ENCODE measurements at regions not wholly inside any gene's neighbourhood (a gene's known extent, or its start where the extent isn't known, plus 50 kb on each side); places are given as distances from the start of the nearest gene placed in this dataset.
"Not testable (repeated sequence)": the region's sequence is repeated elsewhere in the genome, so short reads cannot be mapped to it uniquely, and the experiment has no call there.

DNA sequence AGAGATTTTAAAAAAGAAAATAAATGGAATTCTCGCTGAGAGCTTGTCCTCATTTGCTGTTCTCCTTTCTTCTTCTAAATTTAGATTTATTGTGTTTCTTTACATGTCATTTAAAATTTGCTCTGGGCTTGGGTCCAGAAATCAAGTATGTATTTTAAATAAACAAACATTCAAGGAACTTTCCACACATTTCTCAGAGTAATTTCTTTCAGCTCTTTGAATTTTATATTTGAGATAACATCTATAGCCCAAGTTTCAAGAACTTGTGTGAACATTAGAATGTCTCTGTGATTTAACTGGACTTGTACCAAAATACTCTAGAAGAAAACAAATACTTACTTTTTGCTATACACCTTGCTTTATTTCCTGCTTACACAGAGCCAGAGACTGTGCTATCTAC lies 192.3 kb downstream of the TMEM200A start:
- no peak for DNase-seq

- DNase-seq: no peak
Measured at GRCh38 chr6:130559166-130559565, 193.3 kb downstream of the TMEM200A start.

GRCh38 chr6:130560231-130560630 lies 194.4 kb downstream of the TMEM200A start:
- DNase-seq: no peak

DNA sequence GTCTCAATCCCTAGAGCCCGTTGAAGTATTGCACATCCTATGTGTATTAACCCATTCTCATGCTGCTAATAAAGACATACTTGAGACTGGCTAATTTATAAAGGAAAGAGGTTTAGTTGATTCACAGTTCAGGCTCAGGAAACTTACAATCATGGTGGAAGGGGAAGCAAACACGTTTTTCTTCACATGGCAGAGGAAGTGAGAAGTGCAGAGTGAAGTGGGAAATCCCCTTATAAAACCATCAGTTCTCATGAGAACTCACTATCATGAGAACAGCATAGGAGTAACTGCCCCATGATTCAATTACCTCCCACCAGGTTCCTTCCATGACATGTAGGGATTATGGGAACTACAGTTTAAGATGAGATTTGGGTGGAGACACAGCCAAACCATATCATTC lies 195.3 kb downstream of the TMEM200A start:
- not testable (repeated sequence) for DNase-seq

- DNase-seq: no peak
Measured at GRCh38 chr6:130565696-130566095, 199.9 kb downstream of the TMEM200A start.

GRCh38 chr6:130574146-130574545 lies 208.3 kb downstream of the TMEM200A start:
- DNase-seq: no peak

GRCh38 chr6:130575557-130575956 lies 209.7 kb downstream of the TMEM200A start:
- no peak for DNase-seq

GRCh38 chr6:130575971-130576370 lies 210.2 kb downstream of the TMEM200A start:
- peak; percentile 9 to 15 for DNase-seq

GRCh38 chr6:130577178-130577919 lies 211.5 kb downstream of the TMEM200A start:
- no peak for DNase-seq

DNA sequence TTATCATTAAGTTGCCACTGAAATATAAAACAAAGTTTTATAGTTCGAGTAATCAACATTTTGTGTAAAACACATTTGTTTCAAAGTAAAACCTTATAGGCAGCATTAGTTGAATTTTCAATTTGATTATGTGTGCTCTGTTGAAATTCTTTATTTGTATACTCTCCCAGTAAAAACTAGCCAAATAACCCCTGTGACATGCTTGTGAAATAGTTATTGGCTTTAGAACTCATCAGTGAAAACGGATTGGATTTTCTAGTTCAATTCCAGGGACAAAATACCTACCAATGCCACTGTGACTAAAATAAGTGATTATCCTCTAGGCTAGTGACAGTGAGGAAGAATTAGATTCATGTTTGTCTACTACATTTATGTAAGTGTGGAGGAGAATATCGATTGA lies 212.9 kb downstream of the TMEM200A start:
- DNase-seq: no peak

DNA sequence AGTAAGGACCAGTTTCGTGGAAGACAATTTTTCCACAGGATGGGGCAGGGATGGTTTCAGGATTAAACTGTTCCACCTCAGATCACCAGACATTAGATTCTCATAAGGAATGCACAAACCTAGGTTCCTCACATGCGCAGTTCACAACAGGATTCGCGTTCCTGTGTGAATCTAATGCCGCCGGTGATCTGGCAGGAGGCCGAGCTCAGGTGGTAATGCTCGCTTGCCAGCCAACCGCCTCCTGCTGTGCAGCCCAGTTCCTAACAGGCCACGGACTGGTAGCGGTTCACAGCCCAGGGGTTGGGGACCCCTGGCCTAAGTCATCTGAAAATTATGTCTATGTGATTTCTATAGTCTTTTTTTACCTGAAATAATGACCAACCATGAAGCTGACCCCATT lies 217.5 kb downstream of the TMEM200A start:
- no peak for DNase-seq

DNA sequence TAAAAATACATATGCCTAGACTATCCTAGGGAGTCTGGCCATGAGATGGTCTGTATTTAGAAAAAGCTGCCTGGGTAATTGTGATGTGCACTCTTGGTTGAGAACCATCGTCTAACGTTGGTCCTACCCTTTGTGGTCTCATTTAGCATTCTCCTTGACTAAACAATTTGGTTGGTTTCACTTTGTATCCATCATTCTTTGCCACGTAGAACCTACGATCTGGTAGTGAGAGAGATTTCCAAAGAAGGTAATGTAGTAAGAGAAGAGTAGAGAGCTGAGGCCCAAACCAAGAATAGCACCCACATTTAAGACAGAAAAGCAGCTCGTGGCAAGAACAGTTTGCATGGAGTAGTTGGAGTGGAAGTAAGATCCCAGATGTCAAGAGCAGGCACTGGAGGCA lies 219.8 kb downstream of the TMEM200A start:
- DNase-seq: no peak

DNA sequence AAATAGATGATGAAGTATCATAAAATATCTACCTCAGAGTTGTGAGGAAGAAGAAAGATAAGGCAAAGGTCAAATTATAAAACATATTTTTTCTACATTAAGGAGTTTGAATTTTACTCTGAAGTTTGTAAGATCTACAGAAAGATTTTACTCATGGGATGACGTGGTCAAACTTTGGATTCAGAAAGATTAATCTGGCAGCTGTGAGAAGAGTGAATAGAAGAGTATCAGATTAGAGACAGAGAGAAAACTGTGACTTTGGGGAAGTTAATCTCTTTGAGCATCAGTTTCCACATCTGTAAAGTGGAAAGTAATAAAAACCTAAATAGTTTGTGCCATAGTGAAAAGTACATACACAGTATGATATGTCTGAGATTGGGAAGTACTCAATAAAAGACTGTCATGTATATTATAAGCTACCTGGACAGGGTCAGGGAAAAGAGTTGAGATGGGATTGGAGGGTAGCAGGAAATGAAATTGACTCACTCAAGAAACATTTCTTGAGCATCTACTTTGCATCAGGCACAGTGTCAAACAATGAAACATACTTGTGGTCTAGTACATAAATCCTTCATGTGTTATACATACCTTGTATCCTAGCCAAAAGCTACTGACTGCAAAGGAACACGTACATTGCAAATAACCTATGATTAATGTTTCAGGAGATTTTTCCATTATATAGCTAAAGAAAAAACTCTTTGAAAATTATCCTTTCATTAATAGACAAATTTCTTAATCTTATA lies 222.1 kb downstream of the TMEM200A start:
- DNase-seq: no peak

GRCh38 chr6:130593200-130593599 lies 227.4 kb downstream of the TMEM200A start:
- no peak for DNase-seq

DNA sequence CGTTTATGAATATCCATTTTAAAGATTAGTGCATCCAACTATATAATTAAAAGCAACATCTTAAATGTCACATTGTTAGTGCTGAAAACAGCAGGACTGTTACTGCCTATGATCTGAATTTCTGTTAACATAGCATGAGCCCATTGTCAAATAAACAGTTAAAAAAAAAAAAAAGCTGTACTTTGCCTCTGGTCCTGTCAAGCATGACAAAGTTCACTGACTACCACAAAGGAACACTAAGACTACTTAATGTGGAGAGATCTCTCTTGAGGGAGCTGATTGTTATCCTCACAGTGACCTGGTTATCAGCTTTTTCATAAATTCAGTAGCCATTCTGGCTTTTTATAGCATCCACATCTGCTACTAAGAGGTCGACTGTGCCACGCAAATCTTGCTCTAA lies 228.1 kb downstream of the TMEM200A start:
- no peak for DNase-seq

GRCh38 chr6:130598021-130598989 lies 228.9 kb upstream of the SMLR1 start:
- DNase-seq: no peak

- DNase-seq: no peak
Measured at GRCh38 chr6:130600880-130601341, 226.3 kb upstream of the SMLR1 start.

GRCh38 chr6:130602151-130602770 lies 224.9 kb upstream of the SMLR1 start:
- no peak for DNase-seq

DNA sequence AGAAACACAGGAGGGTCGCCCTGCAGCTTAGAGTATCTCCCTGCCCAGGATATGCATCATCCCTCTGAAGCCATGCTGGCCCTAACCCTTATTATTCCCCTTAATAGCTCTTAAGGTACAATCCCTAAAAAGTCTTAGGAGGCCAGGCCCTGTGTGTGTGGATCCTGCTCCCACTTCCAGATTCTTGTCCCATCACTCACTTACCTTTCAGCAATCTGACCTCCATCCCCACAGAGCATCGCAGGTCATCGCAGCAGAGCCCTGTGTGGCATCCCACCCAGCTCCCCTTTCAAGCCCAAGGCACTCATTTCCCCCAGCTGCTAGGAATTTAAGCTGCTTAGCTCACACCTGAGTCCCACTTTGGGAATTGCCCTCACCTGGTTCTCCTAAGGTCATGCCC lies 223.8 kb upstream of the SMLR1 start:
- no peak for DNase-seq

GRCh38 chr6:130604841-130605399 lies 222.3 kb upstream of the SMLR1 start:
- no peak for DNase-seq

GRCh38 chr6:130610303-130610702 lies 216.9 kb upstream of the SMLR1 start:
- DNase-seq: no peak

DNA sequence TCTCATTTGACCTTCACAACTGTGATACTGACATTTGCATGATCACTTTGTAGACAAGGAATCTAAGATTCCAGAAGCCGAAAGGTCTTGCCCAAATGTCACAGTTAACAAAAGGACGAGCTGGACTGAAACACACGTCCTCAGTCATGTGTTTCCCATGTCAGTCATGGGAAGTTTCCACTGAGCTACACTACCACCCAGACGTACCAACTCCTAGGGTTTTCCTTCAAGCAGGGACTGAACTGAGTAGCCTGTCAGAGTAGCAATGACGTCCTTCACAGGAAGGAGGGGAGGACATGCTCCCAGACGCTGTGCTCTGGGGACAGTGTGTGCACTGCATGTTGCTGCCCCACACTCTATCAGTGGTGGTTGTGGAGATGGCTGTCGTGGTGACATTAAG lies 215.8 kb upstream of the SMLR1 start:
- no peak for DNase-seq
